CD14-positive monocyte (primary cell): ENCODE measurements at regions not wholly inside any gene's neighbourhood (a gene's known extent, or its start where the extent isn't known, plus 50 kb on each side); places are given as distances from the start of the nearest gene placed in this dataset.
A peak's percentile ranks its signal among the peaks of the same experiment; 100 is the strongest.

Experiments used
- DNase-seq, 3 donors: peaks; one replicate each; pipeline ENCODE4 v3.0.0-alpha.2; 2011 to 2022
- H2AFZ ChIP-seq: 2 replicates; pipeline ENCODE4 v1.6.0; 2012; ENCODE audit warnings: mild to moderate bottlenecking, low read depth, low read length, inconsistent platforms; ENCODE audit not compliant: insufficient read depth, poor library complexity, severe bottlenecking
- H3K27ac ChIP-seq, 2 donors: 1 replicate in 1 of 2; 2 replicates in 1 of 2; pipeline ENCODE4 v1.5.1; 2012 to 2013; ENCODE audit warnings: low read length in 2 of 2, control low read depth in 1 of 2, inconsistent platforms in 1 of 2, low read depth in 1 of 2, mild to moderate bottlenecking in 1 of 2
- H3K27me3 ChIP-seq, 2 donors: one replicate each; pipeline versions ENCODE4 v1.6.0 to v1.6.1; 2011 to 2013; ENCODE audit warnings: low read length in 2 of 2; ENCODE audit not compliant: control insufficient read depth in 2 of 2, insufficient read depth in 2 of 2
- H3K36me3 ChIP-seq, 2 donors: replicated peaks in 1 of 2; 1 replicate in 1 of 2; 2 replicates in 1 of 2; pipeline versions ENCODE4 v1.5.1 to v1.6.1; 2012 to 2013; ENCODE audit warnings: low read length in 2 of 2, control low read depth in 1 of 2, inconsistent platforms in 1 of 2, mild to moderate bottlenecking in 1 of 2; ENCODE audit not compliant: insufficient read depth in 2 of 2, control insufficient read depth in 1 of 2
- H3K4me1 ChIP-seq, 2 donors: 1 replicate in 1 of 2; 2 replicates in 1 of 2; pipeline versions ENCODE4 v1.5.1 to v1.6.1; 2012 to 2013; ENCODE audit warnings: low read length in 2 of 2, control low read depth in 1 of 2, inconsistent platforms in 1 of 2, mild to moderate bottlenecking in 1 of 2, moderate library complexity in 1 of 2; ENCODE audit not compliant: insufficient read depth in 2 of 2, control insufficient read depth in 1 of 2
- H3K4me2 ChIP-seq: replicated peaks from 2 replicates; pipeline ENCODE3; 2012; ENCODE audit warnings: low read length, moderate library complexity, mild to moderate bottlenecking; ENCODE audit not compliant: poor library complexity, severe bottlenecking; ENCODE audit errors: extremely low read depth
- H3K4me3 ChIP-seq, 3 experiments: fragments of 200-600 bp in 1 of 3; sonication (generic) in 1 of 3; replicated peaks in 1 of 3; 1 replicate in 2 of 3; 2 replicates in 1 of 3; pipeline ENCODE4 v1.5.1; 2011 to 2013; ENCODE audit warnings: low read length in 3 of 3, mild to moderate bottlenecking in 3 of 3, control low read depth in 2 of 3, low read depth in 2 of 3, inconsistent platforms in 1 of 3, moderate library complexity in 1 of 3
- H3K79me2 ChIP-seq: 2 replicates; pipeline ENCODE4 v1.6.0; 2012; ENCODE audit warnings: mild to moderate bottlenecking, control low read depth, inconsistent platforms, low read length, moderate library complexity; ENCODE audit not compliant: insufficient read depth
- H3K9ac ChIP-seq: 2 replicates; pipeline ENCODE4 v1.6.0; 2017; ENCODE audit warnings: low read length, mild to moderate bottlenecking; ENCODE audit not compliant: insufficient read depth, poor library complexity, severe bottlenecking
- H3K9me3 ChIP-seq, 2 donors: replicated peaks in 1 of 2; 1 replicate in 1 of 2; 2 replicates in 1 of 2; pipeline versions ENCODE4 v1.5.1 to v1.6.1; 2012 to 2013; ENCODE audit warnings: low read length in 2 of 2, control low read depth in 1 of 2; ENCODE audit not compliant: control insufficient read depth in 1 of 2, insufficient read depth in 1 of 2
- H4K20me1 ChIP-seq: 2 replicates; pipeline ENCODE4 v1.6.0; 2012; ENCODE audit warnings: mild to moderate bottlenecking, low read length, control low read depth, moderate library complexity; ENCODE audit not compliant: insufficient read depth
- H3K27ac Mint-ChIP-seq, 7 donors: one replicate each; pipeline ENCODE4 v1.8.0; 2020; ENCODE audit warnings: mild to moderate bottlenecking in 7 of 7, mixed read lengths in 7 of 7, moderate library complexity in 6 of 7, inconsistent platforms in 2 of 7
- H3K27me3 Mint-ChIP-seq, 3 donors: one replicate each; pipeline ENCODE4 v1.8.0; 2021 to 2022; ENCODE audit warnings: low read depth in 3 of 3, mild to moderate bottlenecking in 3 of 3, mixed read lengths in 3 of 3, moderate library complexity in 3 of 3, inconsistent platforms in 1 of 3
- H3K36me3 Mint-ChIP-seq, 2 donors: one replicate each; pipeline ENCODE4 v1.8.0; 2020; ENCODE audit warnings: mixed read lengths in 2 of 2, inconsistent platforms in 1 of 2, mild to moderate bottlenecking in 1 of 2
- H3K4me1 Mint-ChIP-seq: one replicate; pipeline ENCODE4 v1.8.0; 2020; ENCODE audit warnings: mild to moderate bottlenecking, mixed read lengths
- H3K4me3 Mint-ChIP-seq, 2 donors: one replicate each; pipeline ENCODE4 v1.8.0; 2020; ENCODE audit warnings: mild to moderate bottlenecking in 2 of 2, mixed read lengths in 2 of 2, moderate library complexity in 1 of 2
- H3K9me3 Mint-ChIP-seq, 7 donors: one replicate each; pipeline ENCODE4 v1.8.0; 2020 to 2022; ENCODE audit warnings: mixed read lengths in 7 of 7, mild to moderate bottlenecking in 6 of 7, moderate library complexity in 6 of 7, inconsistent platforms in 2 of 7
- CTCF ChIP-seq: fragments of 200-600 bp; IDR thresholded peaks from one replicate; pipeline ENCODE4 v1.8.0; 2022; ENCODE audit warnings: antibody characterized with exemption, mild to moderate bottlenecking
- whole genome bisulfite sequencing: methylation state at CpG from one replicate; pipeline ENCODE4 v1.1.5; 2013; ENCODE audit warnings: missing lambda C conversion rate; ENCODE audit not compliant: insufficient coverage; 5-methylcytosine and 5-hydroxymethylcytosine counted together
- intact Hi-C, 2 donors: fragments of 100-400 bp; cut with micrococcal nuclease; formaldehyde crosslinking; loops; one replicate each; pipeline versions ENCODE4 v1.15.0 to v1.15.1; 2023

DNA sequence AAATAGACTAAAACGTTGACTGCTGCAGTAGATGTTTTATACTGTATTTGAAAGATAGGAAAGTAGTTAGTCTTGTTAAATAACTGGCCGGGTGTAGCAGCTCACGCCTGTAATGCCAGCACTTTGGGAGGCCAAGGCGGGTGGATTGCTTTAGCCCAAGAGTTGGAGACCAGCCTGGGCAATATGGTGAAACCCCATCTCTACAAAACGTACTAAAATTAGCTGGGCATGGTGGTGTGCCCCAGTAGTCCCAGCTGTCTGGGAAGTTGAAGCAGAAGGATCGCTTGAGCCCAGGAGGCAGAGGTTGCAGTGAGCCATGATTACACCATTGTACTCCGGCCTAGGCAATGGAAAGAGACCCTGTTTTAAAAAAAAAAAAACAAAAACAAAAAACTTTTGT, 60.5 kb upstream of the ULK4 start:
- Mint-ChIP-seq H3K4me1 (peaks cover 49% of the 10 kb centered on the region), H3K27ac (peak overlapping the region in 1 of 7 donors; percentile 43), H3K9me3 (no peaks in the 10 kb centered on the region), H3K27me3 (peaks cover 0 to 2% (median 0%) of the 10 kb centered on the region in 3 donors), H3K36me3 (peaks cover 0 to 1% of the 10 kb centered on the region in 2 donors), H3K4me3 (no peak overlapping the region)
- no peak for DNase-seq
- Histone ChIP-seq H3K4me1 (peaks cover 25 to 30% of the 10 kb centered on the region in 2 donors), H3K27me3 (no peaks in the 10 kb centered on the region), H3K27ac (no peak overlapping the region), H3K9me3 (no peaks in the 10 kb centered on the region), H4K20me1 (peaks cover 99% of the 10 kb centered on the region), H3K79me2 (peaks cover 98% of the 10 kb centered on the region), H3K4me3 (no peak overlapping the region), H3K36me3 (no peaks in the 10 kb centered on the region), H3K9ac (no peak overlapping the region), H2AFZ (no peak overlapping the region), H3K4me2 (no peak overlapping the region)
- intact Hi-C loops = no loop called here
- WGBS = 85% methylated on average over 1 of the region's 7 CpGs
- TF ChIP-seq CTCF = no peak

- Histone ChIP-seq H3K27me3 (no peaks in the 10 kb centered on the region), H3K4me1 (peaks cover 15 to 20% of the 10 kb centered on the region in 2 donors), H3K27ac (no peak overlapping the region), H3K36me3 (no peaks in the 10 kb centered on the region), H3K4me2 (no peak overlapping the region), H2AFZ (no peak overlapping the region), H4K20me1 (peaks cover 99% of the 10 kb centered on the region), H3K4me3 (no peak overlapping the region), H3K9me3 (no peaks in the 10 kb centered on the region), H3K9ac (no peak overlapping the region), H3K79me2 (peaks cover 98% of the 10 kb centered on the region)
- intact Hi-C loops = no loop called here
- TF ChIP-seq CTCF = no peak
- H3K27ac Mint-ChIP-seq = peak overlapping the region in 1 of 7 donors; percentile 17
- peaks cover 47% of the 10 kb centered on the region for H3K4me1 Mint-ChIP-seq
- H3K36me3 Mint-ChIP-seq = peaks cover 1 to 3% of the 10 kb centered on the region in 2 donors
- 33% methylated on average over 1 of the region's 2 CpGs for WGBS
- DNase-seq = peak in 2 of 3 donors; percentile 23 to 33
- no peaks in the 10 kb centered on the region for H3K9me3 Mint-ChIP-seq
- H3K4me3 Mint-ChIP-seq = no peak overlapping the region
- peaks cover 0 to 2% (median 0%) of the 10 kb centered on the region in 3 donors for H3K27me3 Mint-ChIP-seq
Observed at GRCh38 chr3:42020684-42021307, 58.9 kb upstream of the ULK4 start.
